H9 (cell line): ENCODE measurements at regions not wholly inside any gene's neighbourhood (a gene's known extent, or its start where the extent isn't known, plus 50 kb on each side); places are given as distances from the start of the nearest gene placed in this dataset.

Experiments used
- DNase-seq: peaks from one replicate; pipeline ENCODE4 v3.0.0-alpha.2; 2017
- H2AFZ ChIP-seq: one replicate; pipeline ENCODE4 v1.6.1; 2013; ENCODE audit warnings: mild to moderate bottlenecking, low read length, control low read depth, moderate library complexity
- H2AK5ac ChIP-seq: 2 replicates; pipeline ENCODE4 v1.6.1; 2013; ENCODE audit warnings: low read length, control low read depth, mixed read lengths; ENCODE audit not compliant: insufficient read length
- H2BK120ac ChIP-seq: one replicate; pipeline ENCODE4 v1.6.1; 2013; ENCODE audit warnings: low read depth, mild to moderate bottlenecking, low read length, control low read depth, inconsistent platforms; ENCODE audit not compliant: poor library complexity, severe bottlenecking
- H2BK12ac ChIP-seq: 2 replicates; pipeline ENCODE4 v1.6.1; 2013; ENCODE audit warnings: low read length, control low read depth, mixed read lengths, low read depth; ENCODE audit not compliant: insufficient read length
- H2BK15ac ChIP-seq: 2 replicates; pipeline ENCODE4 v1.6.1; 2013; ENCODE audit warnings: low read depth, low read length, control low read depth
- H2BK20ac ChIP-seq: one replicate; pipeline ENCODE4 v1.6.1; 2013; ENCODE audit warnings: low read depth, mild to moderate bottlenecking, low read length, control low read depth, inconsistent platforms; ENCODE audit not compliant: poor library complexity, severe bottlenecking
- H2BK5ac ChIP-seq: 2 replicates; pipeline ENCODE4 v1.6.1; 2013; ENCODE audit warnings: low read length, control low read depth, mixed read lengths; ENCODE audit not compliant: insufficient read length
- H3K14ac ChIP-seq: 2 replicates; pipeline ENCODE4 v1.6.1; 2013; ENCODE audit warnings: low read length, control low read depth; ENCODE audit not compliant: insufficient read depth
- H3K18ac ChIP-seq: 2 replicates; pipeline ENCODE4 v1.6.1; 2013; ENCODE audit warnings: low read depth, mild to moderate bottlenecking, mixed read lengths, low read length, control low read depth; ENCODE audit not compliant: insufficient read length
- H3K23ac ChIP-seq: 2 replicates; pipeline ENCODE4 v1.6.1; 2013; ENCODE audit warnings: low read length, control low read depth, mixed read lengths, low read depth; ENCODE audit not compliant: insufficient read length
- H3K23me2 ChIP-seq: 2 replicates; pipeline ENCODE4 v1.6.1; 2013; ENCODE audit warnings: low read depth, mild to moderate bottlenecking, mixed read lengths, low read length, control low read depth; ENCODE audit not compliant: insufficient read length, poor library complexity, severe bottlenecking
- H3K27ac ChIP-seq: 2 replicates; pipeline ENCODE4 v1.5.1; 2013; ENCODE audit warnings: low read length, control low read depth, mixed read lengths, low read depth; ENCODE audit not compliant: insufficient read length
- H3K27me3 ChIP-seq: 2 replicates; pipeline ENCODE4 v1.6.1; 2013; ENCODE audit warnings: low read length, control low read depth, inconsistent platforms; ENCODE audit not compliant: insufficient read depth
- H3K4ac ChIP-seq: 2 replicates; pipeline ENCODE4 v1.6.1; 2013; ENCODE audit warnings: low read depth, mild to moderate bottlenecking, control low read depth, inconsistent platforms, low read length, moderate library complexity
- H3K4me1 ChIP-seq: 2 replicates; pipeline ENCODE4 v1.6.1; 2013; ENCODE audit warnings: low read length, control low read depth, inconsistent platforms; ENCODE audit not compliant: insufficient read depth
- H3K4me2 ChIP-seq: 2 replicates; pipeline ENCODE4 v1.6.1; 2013; ENCODE audit warnings: low read length, control low read depth, mixed read lengths; ENCODE audit not compliant: insufficient read length, insufficient read depth
- H3K56ac ChIP-seq: 2 replicates; pipeline ENCODE4 v1.6.1; 2013; ENCODE audit warnings: low read depth, mild to moderate bottlenecking, mixed read lengths, low read length, control low read depth; ENCODE audit not compliant: insufficient read length
- H3K79me1 ChIP-seq: 2 replicates; pipeline ENCODE4 v1.6.1; 2013; ENCODE audit warnings: low read depth, mild to moderate bottlenecking, moderate library complexity, low read length, control low read depth, inconsistent platforms; ENCODE audit not compliant: insufficient read depth, poor library complexity, severe bottlenecking
- H3K79me2 ChIP-seq: 2 replicates; pipeline ENCODE4 v1.6.1; 2013; ENCODE audit warnings: low read length, control low read depth, inconsistent platforms; ENCODE audit not compliant: insufficient read depth
- H3K9ac ChIP-seq: 2 replicates; pipeline ENCODE4 v1.6.1; 2013; ENCODE audit warnings: low read length, control low read depth, mixed read lengths; ENCODE audit not compliant: insufficient read length; ENCODE audit errors: extremely low read depth
- H3K9me3 ChIP-seq: one replicate; pipeline ENCODE4 v1.6.1; 2013; ENCODE audit warnings: low read depth, low read length, inconsistent platforms; ENCODE audit not compliant: control insufficient read depth
- H3T11ph ChIP-seq: one replicate; pipeline ENCODE4 v1.6.1; 2013; ENCODE audit warnings: mild to moderate bottlenecking, low read length, control low read depth, inconsistent platforms
- H4K20me1 ChIP-seq: one replicate; pipeline ENCODE4 v1.6.1; 2013; ENCODE audit not compliant: control insufficient read depth, insufficient read length, insufficient read depth
- H4K5ac ChIP-seq: 2 replicates; pipeline ENCODE4 v1.6.1; 2013; ENCODE audit warnings: low read depth, mild to moderate bottlenecking, mixed read lengths, low read length, control low read depth; ENCODE audit not compliant: insufficient read length
- H4K8ac ChIP-seq: replicated peaks from 2 replicates; pipeline ENCODE4 v1.6.1; 2013; ENCODE audit warnings: low read length, control low read depth, mixed read lengths, low read depth; ENCODE audit not compliant: insufficient read length
- H4K91ac ChIP-seq: 2 replicates; pipeline ENCODE4 v1.6.1; 2013; ENCODE audit warnings: low read depth, mild to moderate bottlenecking, moderate library complexity, mixed read lengths, low read length, control low read depth; ENCODE audit not compliant: insufficient read length
- H3K27ac Mint-ChIP-seq, 3 experiments: 2 replicates in 2 of 3; 3 replicates in 1 of 3; pipeline ENCODE4 v1.8.0; 2020 to 2021; ENCODE audit warnings: mixed read lengths in 3 of 3, mild to moderate bottlenecking in 1 of 3, moderate library complexity in 1 of 3
- H3K27me3 Mint-ChIP-seq: 2 replicates; pipeline ENCODE4 v1.8.0; 2021; ENCODE audit warnings: low read depth, mild to moderate bottlenecking, moderate library complexity, mixed read lengths
- H3K36me3 Mint-ChIP-seq, 3 experiments: 2 replicates in 2 of 3; 3 replicates in 1 of 3; pipeline ENCODE4 v1.8.0; 2020 to 2021; ENCODE audit warnings: low read depth in 3 of 3, mixed read lengths in 3 of 3; ENCODE audit not compliant: insufficient read depth in 1 of 3
- H3K4me1 Mint-ChIP-seq, 2 experiments: 2 replicates each; pipeline ENCODE4 v1.8.0; 2020; ENCODE audit warnings: mixed read lengths in 2 of 2
- H3K4me3 Mint-ChIP-seq, 2 experiments: 2 replicates in 1 of 2; 3 replicates in 1 of 2; pipeline ENCODE4 v1.8.0; 2020 to 2021; ENCODE audit warnings: mild to moderate bottlenecking in 2 of 2, mixed read lengths in 2 of 2, moderate library complexity in 1 of 2
- H3K9me3 Mint-ChIP-seq, 2 experiments: 2 replicates in 1 of 2; 3 replicates in 1 of 2; pipeline ENCODE4 v1.8.0; 2020; ENCODE audit warnings: mild to moderate bottlenecking in 2 of 2, mixed read lengths in 2 of 2, moderate library complexity in 1 of 2
- WGBS: extraction: QIAGEN DNeasy Blood & Tissue Kit; methylation state at CpG from one replicate; pipeline ENCODE4 v1.1.7; 2013; ENCODE audit warnings: missing lambda C conversion rate, low lambda C conversion rate, mixed read lengths; ENCODE audit not compliant: insufficient read length; ENCODE audit errors: extremely low coverage; 5-methylcytosine and 5-hydroxymethylcytosine counted together
- TF ChIP-seq, protein P1 (sequence below): fragments of 200-600 bp; sonication (generic); conservative IDR thresholded peaks from 3 replicates; pipeline ENCODE4 v1.8.0; 2021; ENCODE audit warnings: antibody characterized with exemption, mild to moderate bottlenecking

DNA sequence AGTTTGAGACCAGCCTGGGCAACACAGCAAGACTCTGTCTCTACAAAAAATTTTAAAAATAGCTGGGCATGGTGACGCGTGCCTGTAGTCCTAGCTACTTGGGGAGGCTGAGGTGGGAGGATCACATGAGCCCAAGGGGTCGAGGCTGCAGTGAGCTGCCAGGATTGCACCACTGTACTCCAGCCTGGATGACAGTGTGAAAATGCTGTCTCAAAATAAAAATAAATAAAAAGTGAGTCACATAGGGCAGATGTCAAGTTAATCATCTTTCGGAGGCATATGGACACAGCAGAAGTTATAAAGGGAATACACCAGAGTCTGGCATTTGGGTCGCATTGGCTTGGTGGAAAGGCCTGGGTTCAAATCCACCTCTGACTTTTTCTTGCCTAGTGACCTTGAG lies 92.7 kb downstream of the PHETA1 start:
- Histone ChIP-seq H3K14ac (no peak overlapping the region), H2BK120ac (no peak overlapping the region), H2BK20ac (no peak overlapping the region), H2BK5ac (no peak overlapping the region), H3K79me1 (no peaks in the 10 kb centered on the region), H2AK5ac (no peak overlapping the region), H4K5ac (no peak overlapping the region), H2BK15ac (no peak overlapping the region), H3K18ac (no peak overlapping the region), H2AFZ (no peak overlapping the region), H3K56ac (no peak overlapping the region), H3K4me1 (no peaks in the 10 kb centered on the region), H3K23ac (no peak overlapping the region), H3K9ac (no peak overlapping the region), H4K91ac (no peak overlapping the region), H3K27ac (no peak overlapping the region), H4K20me1 (no peaks in the 10 kb centered on the region), H4K8ac (no peak overlapping the region), H3K79me2 (no peaks in the 10 kb centered on the region), H3K9me3 (no peaks in the 10 kb centered on the region), H3K4ac (no peak overlapping the region), H2BK12ac (no peak overlapping the region), H3K23me2 (no peaks in the 10 kb centered on the region), H3T11ph (no peak overlapping the region), H3K4me2 (no peak overlapping the region), H3K27me3 (no peaks in the 10 kb centered on the region)
- TF ChIP-seq, protein P1, sequence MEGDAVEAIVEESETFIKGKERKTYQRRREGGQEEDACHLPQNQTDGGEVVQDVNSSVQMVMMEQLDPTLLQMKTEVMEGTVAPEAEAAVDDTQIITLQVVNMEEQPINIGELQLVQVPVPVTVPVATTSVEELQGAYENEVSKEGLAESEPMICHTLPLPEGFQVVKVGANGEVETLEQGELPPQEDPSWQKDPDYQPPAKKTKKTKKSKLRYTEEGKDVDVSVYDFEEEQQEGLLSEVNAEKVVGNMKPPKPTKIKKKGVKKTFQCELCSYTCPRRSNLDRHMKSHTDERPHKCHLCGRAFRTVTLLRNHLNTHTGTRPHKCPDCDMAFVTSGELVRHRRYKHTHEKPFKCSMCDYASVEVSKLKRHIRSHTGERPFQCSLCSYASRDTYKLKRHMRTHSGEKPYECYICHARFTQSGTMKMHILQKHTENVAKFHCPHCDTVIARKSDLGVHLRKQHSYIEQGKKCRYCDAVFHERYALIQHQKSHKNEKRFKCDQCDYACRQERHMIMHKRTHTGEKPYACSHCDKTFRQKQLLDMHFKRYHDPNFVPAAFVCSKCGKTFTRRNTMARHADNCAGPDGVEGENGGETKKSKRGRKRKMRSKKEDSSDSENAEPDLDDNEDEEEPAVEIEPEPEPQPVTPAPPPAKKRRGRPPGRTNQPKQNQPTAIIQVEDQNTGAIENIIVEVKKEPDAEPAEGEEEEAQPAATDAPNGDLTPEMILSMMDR = no peak
- H3K9me3 Mint-ChIP-seq = peaks cover 6 to 10% of the 10 kb centered on the region in 2 experiments
- peaks cover 3 to 7% of the 10 kb centered on the region in 2 experiments for H3K4me1 Mint-ChIP-seq
- H3K27ac Mint-ChIP-seq = no peak overlapping the region
- no peak overlapping the region for H3K4me3 Mint-ChIP-seq
- peaks cover 2% of the 10 kb centered on the region for H3K27me3 Mint-ChIP-seq
- peaks cover 7 to 8% (median 7%) of the 10 kb centered on the region in 3 experiments for H3K36me3 Mint-ChIP-seq
- WGBS = no CpG with 5 or more reads among the region's 5 CpGs
- DNase-seq = no peak
